GM23338 (cell line): ENCODE measurements at regions not wholly inside any gene's neighbourhood (a gene's known extent, or its start where the extent isn't known, plus 50 kb on each side); places are given as distances from the start of the nearest gene placed in this dataset.

Source experiments
- ATAC-seq: fragments of 200-7000 bp; cut with Tn5 transposase; 3 replicates; pipeline ENCODE4 v1.9.1; 2020
- DNase-seq: peaks from one replicate; pipeline ENCODE4 v3.0.0-alpha.2; 2015; ENCODE audit warnings: low spot score
- H2AFZ ChIP-seq: fragments of 200-600 bp; sonication (generic); 2 replicates; pipeline ENCODE4 v1.8.0; 2016; ENCODE audit warnings: antibody characterized with exemption, mild to moderate bottlenecking, moderate library complexity
- H3F3A ChIP-seq: fragments of 200-600 bp; sonication (generic); replicated peaks from 2 replicates; pipeline ENCODE4 v1.8.0; 2017; ENCODE audit warnings: antibody characterized with exemption, mixed run types, low read depth
- H3K27ac ChIP-seq: fragments of 200-600 bp; sonication (generic); 2 replicates; pipeline ENCODE4 v1.6.1; 2016; ENCODE audit warnings: low read depth
- H3K27me3 ChIP-seq: fragments of 200-600 bp; sonication (generic); 2 replicates; pipeline ENCODE4 v1.8.0; 2016; ENCODE audit warnings: mild to moderate bottlenecking, mixed run types, moderate library complexity; ENCODE audit not compliant: insufficient read depth
- H3K36me3 ChIP-seq: fragments of 200-600 bp; sonication (generic); 2 replicates; pipeline ENCODE4 v1.8.0; 2016; ENCODE audit warnings: mild to moderate bottlenecking; ENCODE audit not compliant: insufficient read depth
- H3K4me1 ChIP-seq: fragments of 200-600 bp; sonication (generic); 2 replicates; pipeline ENCODE4 v1.8.0; 2016; ENCODE audit warnings: mild to moderate bottlenecking, moderate library complexity; ENCODE audit not compliant: insufficient read depth
- H3K4me2 ChIP-seq: fragments of 200-600 bp; sonication (generic); 2 replicates; pipeline ENCODE4 v1.7.1; 2017; ENCODE audit warnings: mixed run types
- H3K4me3 ChIP-seq: fragments of 200-600 bp; sonication (generic); 2 replicates; pipeline ENCODE4 v1.6.1; 2016; ENCODE audit warnings: mixed run types
- H3K79me2 ChIP-seq: fragments of 200-600 bp; sonication (generic); replicated peaks from 2 replicates; pipeline ENCODE4 v1.8.0; 2017; ENCODE audit warnings: mild to moderate bottlenecking; ENCODE audit not compliant: insufficient read depth
- H3K9me2 ChIP-seq: fragments of 200-600 bp; sonication (generic); 2 replicates; pipeline ENCODE4 v1.8.0; 2017; ENCODE audit not compliant: insufficient read depth
- H4K20me1 ChIP-seq: fragments of 200-600 bp; sonication (generic); replicated peaks from 2 replicates; pipeline ENCODE4 v1.8.0; 2017; ENCODE audit warnings: mild to moderate bottlenecking; ENCODE audit not compliant: insufficient read depth
- H3K27ac Mint-ChIP-seq: 2 replicates; pipeline ENCODE4 v1.8.0; 2020; ENCODE audit warnings: inconsistent platforms, mild to moderate bottlenecking, moderate library complexity, mixed read lengths
- H3K27me3 Mint-ChIP-seq: 3 replicates; pipeline ENCODE4 v1.8.0; 2022; ENCODE audit warnings: low read depth, mild to moderate bottlenecking, moderate library complexity, mixed read lengths, inconsistent platforms; ENCODE audit not compliant: insufficient read depth, poor library complexity
- H3K36me3 Mint-ChIP-seq: 3 replicates; pipeline ENCODE4 v1.8.0; 2021; ENCODE audit warnings: low read depth, mild to moderate bottlenecking, inconsistent platforms, moderate library complexity, mixed read lengths
- H3K4me1 Mint-ChIP-seq: 3 replicates; pipeline ENCODE4 v1.8.0; 2020; ENCODE audit warnings: mild to moderate bottlenecking, inconsistent platforms, mixed read lengths
- H3K4me3 Mint-ChIP-seq: 3 replicates; pipeline ENCODE4 v1.8.0; 2021; ENCODE audit warnings: moderate library complexity, mild to moderate bottlenecking, inconsistent platforms, mixed read lengths
- H3K9me3 Mint-ChIP-seq: 3 replicates; pipeline ENCODE4 v1.8.0; 2020; ENCODE audit warnings: moderate library complexity, mild to moderate bottlenecking, inconsistent platforms, mixed read lengths
- CREB1 ChIP-seq: fragments of 250-450 bp; sonication (Bioruptor Pico); IDR thresholded peaks from 2 replicates; pipeline ENCODE4 v1.5.0; 2020; ENCODE audit warnings: low read depth, mild to moderate bottlenecking, moderate library complexity
- CTCF ChIP-seq, 2 experiments: fragments of 200-600 bp in 1 of 2; sonication (generic) in 1 of 2; conservative IDR thresholded peaks; 2 replicates each; pipeline versions ENCODE4 v1.5.1 to v1.6.1; 2016 to 2017; ENCODE audit warnings: antibody characterized with exemption in 2 of 2, low read depth in 2 of 2, mild to moderate bottlenecking in 2 of 2, moderate library complexity in 1 of 2
- ETS1 ChIP-seq: IDR thresholded peaks from 2 replicates; pipeline ENCODE4 v1.6.1; 2016; ENCODE audit warnings: antibody characterized with exemption
- EZH2 ChIP-seq: fragments of 200-600 bp; sonication (generic); IDR thresholded peaks from one replicate; pipeline ENCODE4 v1.8.0; 2017; ENCODE audit warnings: antibody characterized with exemption, mild to moderate bottlenecking, low read depth; ENCODE audit not compliant: unreplicated experiment
- EZH2phosphoT487 ChIP-seq: fragments of 200-600 bp; sonication (generic); IDR thresholded peaks from one replicate; pipeline ENCODE4 v1.8.1; 2018; ENCODE audit warnings: antibody characterized with exemption; ENCODE audit not compliant: unreplicated experiment
- JUNB ChIP-seq: IDR thresholded peaks from one replicate; pipeline ENCODE4 v1.6.1; 2016; ENCODE audit warnings: antibody characterized with exemption; ENCODE audit not compliant: unreplicated experiment
- NANOG ChIP-seq: IDR thresholded peaks from 2 replicates; pipeline ENCODE4 v1.6.1; 2016; ENCODE audit warnings: antibody characterized with exemption, borderline replicate concordance
- POLR2AphosphoS5 ChIP-seq: IDR thresholded peaks from 2 replicates; pipeline ENCODE4 v1.6.1; 2016; ENCODE audit warnings: antibody characterized with exemption, low read depth
- REST ChIP-seq: IDR thresholded peaks from one replicate; pipeline ENCODE4 v1.6.1; 2018; ENCODE audit warnings: antibody characterized with exemption; ENCODE audit not compliant: unreplicated experiment
- STAT1 ChIP-seq: IDR thresholded peaks from one replicate; pipeline ENCODE4 v1.6.1; 2016; ENCODE audit warnings: antibody characterized with exemption; ENCODE audit not compliant: unreplicated experiment
- ZNF114 ChIP-seq: fragments of 250-450 bp; sonication (Bioruptor Pico); IDR thresholded peaks from 2 replicates; pipeline ENCODE4 v1.5.0; 2020; ENCODE audit warnings: mild to moderate bottlenecking, moderate library complexity
- ZNF331 ChIP-seq: fragments of 250-450 bp; sonication (Bioruptor Pico); IDR thresholded peaks from 2 replicates; pipeline ENCODE4 v1.5.0; 2020; ENCODE audit warnings: low read depth, mild to moderate bottlenecking, moderate library complexity
- ZNF462 ChIP-seq: fragments of 250-450 bp; sonication (Bioruptor Pico); IDR thresholded peaks from 2 replicates; pipeline ENCODE4 v1.5.0; 2020; ENCODE audit warnings: mild to moderate bottlenecking, moderate library complexity

GRCh38 chr4:177759729-177760128, 317.5 kb upstream of the AGA start:
- Mint-ChIP-seq H3K4me1 (no peaks in the 10 kb centered on the region; the same call in 2 of the 3 replicates), H3K27me3 (no peaks in the 10 kb centered on the region), H3K9me3 (no peaks in the 10 kb centered on the region), H3K4me3 (no peak overlapping the region), H3K36me3 (no peaks in the 10 kb centered on the region), H3K27ac (no peak overlapping the region)
- no peak for TF ChIP-seq ZNF462 (CRISPR knock-in tag)
- TF ChIP-seq JUNB, result no peak
- TF ChIP-seq EZH2, result no peak
- TF ChIP-seq CREB1 (CRISPR knock-in tag), result no peak
- TF ChIP-seq ZNF331, result no peak
- TF ChIP-seq NANOG, result no peak
- TF ChIP-seq ETS1, result no peak
- TF ChIP-seq CTCF (conservative IDR thresholded peaks at IDR 0.05; ENCODE audit: low read depth in 2 of 2), result no peak
- TF ChIP-seq POLR2AphosphoS5, result no peak
- TF ChIP-seq ZNF114 (CRISPR knock-in tag), result no peak
- no peak for TF ChIP-seq STAT1
- TF ChIP-seq REST, result no peak
- no peak for TF ChIP-seq EZH2phosphoT487
- H4K20me1 ChIP-seq, result no peaks in the 10 kb centered on the region
- H3F3A ChIP-seq, result no peaks in the 10 kb centered on the region
- DNase-seq, result no peak
- H3K79me2 ChIP-seq, result no peaks in the 10 kb centered on the region
- no peaks in the 10 kb centered on the region for H3K36me3 ChIP-seq
- no peaks in the 10 kb centered on the region for H3K4me1 ChIP-seq
- H3K4me3 ChIP-seq, result no peak overlapping the region
- no peak overlapping the region for H3K4me2 ChIP-seq
- H2AFZ ChIP-seq, result no peak overlapping the region
- H3K27me3 ChIP-seq, result no peaks in the 10 kb centered on the region
- H3K27ac ChIP-seq, result no peak overlapping the region
- no peaks in the 10 kb centered on the region for H3K9me2 ChIP-seq
- no peak for ATAC-seq
